Colonic mucosa (tissue), 4 donors: ENCODE measurements at regions not wholly inside any gene's neighbourhood (a gene's known extent, or its start where the extent isn't known, plus 50 kb on each side); places are given as distances from the start of the nearest gene placed in this dataset.

Source experiments
- DNase-seq: peaks from one replicate; pipeline ENCODE4 v3.0.0-alpha.2; 2020
- H3K27ac ChIP-seq: fragments of 200-600 bp; one replicate; pipeline ENCODE4 v1.8.0; 2021
- H3K27me3 ChIP-seq: fragments of 200-600 bp; one replicate; pipeline ENCODE4 v1.8.0; 2021
- H3K36me3 ChIP-seq: fragments of 200-600 bp; one replicate; pipeline ENCODE4 v1.8.0; 2021
- H3K4me1 ChIP-seq: fragments of 200-600 bp; one replicate; pipeline ENCODE4 v1.8.0; 2021; ENCODE audit warnings: mild to moderate bottlenecking
- H3K4me3 ChIP-seq: fragments of 200-600 bp; one replicate; pipeline ENCODE4 v1.8.0; 2021
- H3K9ac ChIP-seq, 2 donors: one replicate each; pipeline ENCODE4 v1.7.0; 2013; ENCODE audit warnings: control low read depth in 2 of 2, low read depth in 2 of 2, low read length in 2 of 2
- H3K9me3 ChIP-seq: fragments of 200-600 bp; one replicate; pipeline ENCODE4 v1.8.0; 2021
- CTCF ChIP-seq: fragments of 200-600 bp; IDR thresholded peaks from one replicate; pipeline ENCODE4 v1.8.0; 2022; ENCODE audit warnings: antibody characterized with exemption, mild to moderate bottlenecking
- intact Hi-C: fragments of 100-400 bp; cut with DNase I; formaldehyde crosslinking; loops from one replicate; pipeline ENCODE4 v1.14.1; 2022
- donor health status: healthy.
- donor health status: DM: no; HTN: no; CAD: no.
- donor health status: DM: no; HTN: no; CAD: no.

- no peaks in the 10 kb centered on the region for H3K36me3 ChIP-seq
- H3K9me3 ChIP-seq = no peaks in the 10 kb centered on the region
- no peak overlapping the region for H3K27ac ChIP-seq
- no peak for TF ChIP-seq CTCF
- H3K4me1 ChIP-seq = no peaks in the 10 kb centered on the region
- no peaks in the 10 kb centered on the region for H3K27me3 ChIP-seq
- intact Hi-C loops = no loop called here
- no peak overlapping the region for H3K4me3 ChIP-seq
- no peak overlapping the region for H3K9ac ChIP-seq
- no peak for DNase-seq
Observed at GRCh38 chr13:89816404-89816803, 1531.1 kb upstream of the MIR17HG start.

DNA sequence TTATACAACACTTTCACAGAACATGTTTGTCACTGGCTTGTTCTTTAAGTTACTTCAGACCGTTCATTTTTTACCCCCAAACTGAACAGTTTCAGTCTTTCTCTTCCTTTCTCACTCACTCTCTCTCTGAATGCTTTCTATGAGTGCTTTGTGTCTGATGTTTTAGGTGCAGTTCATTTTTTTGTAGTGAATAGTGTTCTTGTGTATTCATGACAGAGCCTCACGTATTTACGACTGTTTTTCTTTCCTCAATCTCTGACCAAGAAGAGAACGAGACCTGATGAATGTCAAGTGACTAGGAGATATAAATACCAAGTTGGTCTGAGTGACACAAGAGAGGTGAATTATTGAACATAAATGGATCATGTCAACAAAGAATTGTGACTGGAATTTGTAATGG lies 1525.0 kb upstream of the MIR17HG start:
- no peak for TF ChIP-seq CTCF
- no peak for DNase-seq
- Histone ChIP-seq H3K27ac (no peak overlapping the region), H3K27me3 (no peaks in the 10 kb centered on the region), H3K9me3 (no peaks in the 10 kb centered on the region), H3K9ac (no peak overlapping the region), H3K4me1 (no peaks in the 10 kb centered on the region), H3K4me3 (no peak overlapping the region), H3K36me3 (no peaks in the 10 kb centered on the region)
- intact Hi-C loops = no loop called here

DNA sequence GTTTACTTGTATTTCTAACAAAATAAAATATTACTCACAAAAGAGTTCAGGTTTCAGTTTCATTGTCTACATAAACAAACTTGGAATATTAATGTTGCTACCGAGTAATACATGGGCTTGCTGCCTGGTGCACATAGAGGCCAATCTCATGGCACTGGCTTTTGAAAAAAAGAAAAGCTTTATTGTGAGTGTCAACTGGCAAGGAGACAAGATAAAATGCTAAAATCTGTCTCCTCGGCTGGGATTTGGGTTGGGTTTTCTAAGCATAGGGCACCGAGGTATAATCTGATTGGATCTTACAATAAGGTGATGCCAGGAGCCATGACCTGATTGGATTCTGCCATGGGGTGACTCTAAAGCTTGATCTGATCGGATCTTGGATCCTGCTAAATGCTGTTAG lies 1519.9 kb upstream of the MIR17HG start:
- H3K9ac ChIP-seq = no peak overlapping the region
- H3K9me3 ChIP-seq = no peaks in the 10 kb centered on the region
- TF ChIP-seq CTCF = no peak
- intact Hi-C loops = no loop called here
- no peaks in the 10 kb centered on the region for H3K27me3 ChIP-seq
- no peak overlapping the region for H3K27ac ChIP-seq
- no peak overlapping the region for H3K4me3 ChIP-seq
- DNase-seq = no peak
- H3K4me1 ChIP-seq = no peaks in the 10 kb centered on the region
- no peaks in the 10 kb centered on the region for H3K36me3 ChIP-seq

DNA sequence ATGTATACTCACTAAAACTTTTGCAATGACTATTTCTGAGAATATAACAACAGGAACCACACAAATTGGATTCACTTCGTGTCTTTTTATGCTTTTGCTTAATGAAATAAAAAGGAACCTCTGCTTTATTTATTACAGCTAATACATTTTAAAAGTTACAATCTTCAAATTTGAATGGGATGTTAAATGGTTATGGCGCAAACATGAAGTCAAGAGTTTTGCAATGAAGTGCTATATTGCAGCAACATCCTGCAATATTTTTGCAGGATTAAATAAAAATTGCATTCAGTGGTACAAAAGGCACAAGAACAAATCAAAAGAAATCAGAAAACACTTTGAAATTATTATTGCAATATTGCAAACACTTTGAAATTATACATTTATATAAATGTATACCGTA lies 1519.0 kb upstream of the MIR17HG start:
- TF ChIP-seq CTCF = no peak
- H3K27ac ChIP-seq = no peak overlapping the region
- intact Hi-C loops = no loop called here
- no peaks in the 10 kb centered on the region for H3K36me3 ChIP-seq
- no peaks in the 10 kb centered on the region for H3K9me3 ChIP-seq
- H3K4me1 ChIP-seq = no peaks in the 10 kb centered on the region
- H3K27me3 ChIP-seq = no peaks in the 10 kb centered on the region
- DNase-seq = no peak
- H3K9ac ChIP-seq = no peak overlapping the region
- no peak overlapping the region for H3K4me3 ChIP-seq

GRCh38 chr13:89831157-89831556 lies 1516.3 kb upstream of the MIR17HG start:
- H3K27ac ChIP-seq = no peak overlapping the region
- H3K36me3 ChIP-seq = no peaks in the 10 kb centered on the region
- H3K9me3 ChIP-seq = no peaks in the 10 kb centered on the region
- H3K27me3 ChIP-seq = no peaks in the 10 kb centered on the region
- DNase-seq = no peak
- H3K4me1 ChIP-seq = no peaks in the 10 kb centered on the region
- intact Hi-C loops = no loop called here
- no peak overlapping the region for H3K9ac ChIP-seq
- no peak overlapping the region for H3K4me3 ChIP-seq
- no peak for TF ChIP-seq CTCF

GRCh38 chr13:89832827-89833226 lies 1514.7 kb upstream of the MIR17HG start:
- H3K4me3 ChIP-seq = no peak overlapping the region
- intact Hi-C loops = no loop called here
- no peak overlapping the region for H3K9ac ChIP-seq
- no peaks in the 10 kb centered on the region for H3K4me1 ChIP-seq
- DNase-seq = no peak
- no peak overlapping the region for H3K27ac ChIP-seq
- H3K9me3 ChIP-seq = no peaks in the 10 kb centered on the region
- no peak for TF ChIP-seq CTCF
- H3K27me3 ChIP-seq = no peaks in the 10 kb centered on the region
- H3K36me3 ChIP-seq = no peaks in the 10 kb centered on the region
